Spinal cord (tissue), 9 donors: ENCODE measurements at regions not wholly inside any gene's neighbourhood (a gene's known extent, or its start where the extent isn't known, plus 50 kb on each side); places are given as distances from the start of the nearest gene placed in this dataset.
"Not testable (repeated sequence)": the region's sequence is repeated elsewhere in the genome, so short reads cannot be mapped to it uniquely, and the experiment has no call there.

Source experiments
- DNase-seq, 6 donors: peaks; one replicate each; pipeline versions ENCODE4 v3.0.0 to v3.0.0-alpha.2; 2013 to 2015; ENCODE audit warnings: low spot score in 6 of 6, low read depth in 4 of 6
- H3K27ac ChIP-seq: one replicate; pipeline ENCODE4 v1.5.1; 2013; ENCODE audit warnings: low read depth, low read length, control low read depth
- H3K27me3 ChIP-seq: one replicate; pipeline ENCODE4 v1.6.1; 2013; ENCODE audit warnings: low read length; ENCODE audit not compliant: control insufficient read depth, insufficient read depth
- H3K36me3 ChIP-seq: one replicate; pipeline ENCODE4 v1.6.1; 2013; ENCODE audit warnings: low read length; ENCODE audit not compliant: control insufficient read depth, insufficient read depth
- H3K4me1 ChIP-seq: one replicate; pipeline ENCODE4 v1.6.1; 2013; ENCODE audit warnings: low read length; ENCODE audit not compliant: control insufficient read depth, insufficient read depth
- H3K4me3 ChIP-seq: one replicate; pipeline ENCODE4 v1.5.1; 2013; ENCODE audit warnings: low read depth, low read length, control low read depth
- H3K9me3 ChIP-seq: one replicate; pipeline ENCODE4 v1.6.1; 2013; ENCODE audit warnings: low read length; ENCODE audit not compliant: control insufficient read depth, insufficient read depth
- WGBS: methylation state at CpG from one replicate; pipeline ENCODE4 v1.1.5; 2013; ENCODE audit warnings: missing lambda C conversion rate; ENCODE audit not compliant: insufficient coverage; 5-methylcytosine and 5-hydroxymethylcytosine counted together
- donor health status: healthy.

DNA sequence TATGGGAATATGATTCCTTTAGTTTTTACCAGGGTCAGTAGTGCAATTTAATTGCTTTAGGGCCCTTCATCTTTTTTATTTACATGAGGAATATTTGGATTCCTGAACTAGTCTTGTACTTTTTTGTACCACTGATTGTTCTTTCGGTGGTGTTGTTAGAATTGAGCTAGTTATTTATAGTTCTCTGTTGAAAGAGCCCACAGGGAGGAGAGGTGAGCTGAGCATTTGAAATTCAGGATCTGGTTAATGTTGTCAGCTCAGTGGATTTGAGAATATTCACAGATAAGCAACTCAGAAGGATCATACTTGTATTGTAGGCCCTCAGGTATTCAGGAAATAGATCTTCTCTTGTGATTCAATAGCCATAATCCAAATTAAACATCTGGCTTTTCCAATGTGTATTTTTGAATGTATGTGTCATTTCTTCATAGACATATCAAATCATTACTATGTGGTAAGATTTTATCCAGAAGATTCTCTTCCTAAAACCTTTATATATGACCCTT, 613.2 kb downstream of the ISL1 start:
- Histone ChIP-seq H3K9me3 (no peaks in the 10 kb centered on the region), H3K4me1 (no peaks in the 10 kb centered on the region), H3K27ac (no peak overlapping the region), H3K4me3 (no peak overlapping the region), H3K36me3 (no peaks in the 10 kb centered on the region), H3K27me3 (peaks cover 3% of the 10 kb centered on the region)
- no CpG with 5 or more reads among the region's 1 CpG for WGBS
- DNase-seq: no peak

DNA sequence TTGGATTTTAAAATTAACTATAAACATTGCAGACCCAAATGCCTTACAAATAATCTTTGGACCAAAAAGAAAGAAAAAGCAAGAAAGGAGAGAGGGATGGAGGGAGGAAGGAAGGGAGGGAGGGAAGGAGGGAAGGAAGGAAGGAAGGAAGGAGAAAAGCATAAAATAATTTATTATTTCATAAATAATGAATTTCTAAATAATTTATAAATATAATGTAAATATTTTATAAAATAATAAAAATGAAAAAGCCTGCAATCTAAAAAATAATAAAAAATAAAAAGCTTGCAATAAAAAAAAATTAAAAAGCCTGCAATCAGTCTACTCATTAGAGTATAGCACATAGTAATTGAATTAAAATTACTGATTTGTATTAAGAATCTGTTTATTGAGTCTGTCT, 614.3 kb downstream of the ISL1 start:
- H3K4me3 ChIP-seq: no peak overlapping the region
- no peaks in the 10 kb centered on the region for H3K9me3 ChIP-seq
- peaks cover 3% of the 10 kb centered on the region for H3K27me3 ChIP-seq
- DNase-seq: no peak
- H3K4me1 ChIP-seq: no peaks in the 10 kb centered on the region
- H3K36me3 ChIP-seq: no peaks in the 10 kb centered on the region
- H3K27ac ChIP-seq: no peak overlapping the region

DNA sequence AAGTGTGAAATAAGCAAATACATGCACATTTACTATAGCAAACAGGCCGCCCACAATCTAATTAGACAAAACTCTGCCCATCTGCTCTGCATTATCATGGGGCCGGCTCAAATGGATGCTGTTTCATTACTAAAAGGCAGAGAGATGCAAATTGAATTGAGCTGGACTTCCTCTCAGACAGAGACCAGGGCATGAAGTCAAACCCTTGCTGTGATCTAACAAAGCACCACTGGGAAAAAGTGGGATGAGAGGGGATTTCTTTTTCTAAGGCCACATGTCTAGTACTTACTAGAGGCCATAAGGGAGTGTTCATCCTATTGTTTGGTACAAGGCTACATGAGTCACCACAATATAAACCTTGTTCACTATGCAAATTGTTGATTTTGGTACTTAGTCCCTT, 614.7 kb downstream of the ISL1 start:
- WGBS: 60% methylated on average over 1 of the region's 2 CpGs
- Histone ChIP-seq H3K4me3 (no peak overlapping the region), H3K36me3 (no peaks in the 10 kb centered on the region), H3K27ac (no peak overlapping the region), H3K9me3 (no peaks in the 10 kb centered on the region), H3K4me1 (no peaks in the 10 kb centered on the region), H3K27me3 (peaks cover 3% of the 10 kb centered on the region)
- peak in 2 of 6 donors; percentile 10 to 67 for DNase-seq

DNA sequence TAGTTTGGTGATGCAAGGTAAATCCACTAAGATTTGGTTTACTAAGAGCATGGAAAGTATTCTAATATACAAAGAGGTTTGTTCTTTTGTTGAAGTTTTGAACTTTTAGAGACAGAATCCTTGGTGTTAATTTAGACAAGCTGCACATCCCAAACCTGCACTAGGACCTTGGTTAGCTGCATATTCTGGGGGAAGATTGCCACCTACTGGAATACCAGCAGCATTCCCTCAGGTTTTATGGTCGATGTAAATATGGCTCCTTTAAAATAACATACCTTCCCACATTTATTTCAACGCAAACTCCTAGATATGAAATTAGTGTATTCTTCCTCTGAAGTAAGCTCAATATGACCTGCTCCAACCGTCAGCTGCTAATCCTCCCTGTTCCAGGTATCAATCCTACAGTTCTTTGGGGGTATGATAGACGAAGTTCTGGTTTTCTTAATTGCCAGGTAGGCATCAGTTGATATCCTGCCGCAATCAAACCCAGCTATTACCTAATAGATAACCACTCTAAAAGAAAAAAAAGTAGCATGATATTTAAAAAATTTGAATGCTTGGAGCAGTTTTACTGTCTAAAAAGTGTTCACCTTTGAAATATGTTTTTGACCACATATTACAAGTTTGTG, 624.1 kb downstream of the ISL1 start:
- H3K4me1 ChIP-seq: no peaks in the 10 kb centered on the region
- WGBS: no CpG with 5 or more reads among the region's 5 CpGs
- no peaks in the 10 kb centered on the region for H3K36me3 ChIP-seq
- H3K4me3 ChIP-seq: no peak overlapping the region
- H3K27ac ChIP-seq: no peak overlapping the region
- H3K9me3 ChIP-seq: no peaks in the 10 kb centered on the region
- DNase-seq: peak; percentile 3 to 88 (median 34)
- no peaks in the 10 kb centered on the region for H3K27me3 ChIP-seq

DNA sequence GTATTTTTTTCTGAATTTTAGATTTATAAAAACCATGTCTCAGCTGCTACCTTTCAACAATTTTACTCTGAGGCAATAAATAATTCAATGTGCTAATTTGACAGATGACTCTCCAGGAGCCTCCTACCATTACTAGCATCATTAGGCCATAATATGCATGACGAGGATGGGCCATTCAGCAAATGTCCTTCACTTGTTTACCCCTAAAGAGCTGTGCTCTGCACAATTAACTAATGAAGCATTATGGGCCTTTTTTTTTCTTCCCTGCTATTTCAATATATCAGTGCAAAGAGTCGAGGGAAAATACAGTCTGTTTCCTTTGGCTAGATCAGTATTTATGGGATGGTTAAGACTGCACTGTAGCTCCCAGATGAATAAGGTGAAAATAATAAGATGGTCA, 627.2 kb downstream of the ISL1 start:
- no peaks in the 10 kb centered on the region for H3K36me3 ChIP-seq
- H3K4me3 ChIP-seq: no peak overlapping the region
- no peaks in the 10 kb centered on the region for H3K27me3 ChIP-seq
- WGBS: 60% methylated on average over 1 of the region's 2 CpGs
- no peaks in the 10 kb centered on the region for H3K4me1 ChIP-seq
- DNase-seq: peak in 2 of 6 donors; percentile 7 to 62
- H3K9me3 ChIP-seq: no peaks in the 10 kb centered on the region
- no peak overlapping the region for H3K27ac ChIP-seq

DNA sequence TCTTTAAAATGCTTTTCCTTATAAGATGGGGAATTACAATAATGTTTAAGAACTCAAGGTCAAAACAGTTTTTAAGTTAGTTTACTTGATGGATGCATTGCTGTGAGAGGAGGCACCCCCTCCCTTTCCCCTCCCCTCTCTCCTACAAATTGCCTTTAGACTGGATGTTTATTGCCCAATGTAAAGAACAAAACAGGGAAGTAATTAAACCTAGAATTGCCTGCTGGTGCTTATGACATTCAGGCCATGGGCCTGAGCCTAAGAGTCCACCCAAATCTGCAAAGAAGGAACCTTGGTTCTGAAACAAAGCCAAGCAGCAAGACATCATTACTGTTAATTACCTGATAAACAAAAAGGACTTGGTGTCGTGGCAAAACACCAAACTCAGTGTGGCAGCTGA, 630.3 kb downstream of the ISL1 start:
- H3K4me3 ChIP-seq: no peak overlapping the region

DNA sequence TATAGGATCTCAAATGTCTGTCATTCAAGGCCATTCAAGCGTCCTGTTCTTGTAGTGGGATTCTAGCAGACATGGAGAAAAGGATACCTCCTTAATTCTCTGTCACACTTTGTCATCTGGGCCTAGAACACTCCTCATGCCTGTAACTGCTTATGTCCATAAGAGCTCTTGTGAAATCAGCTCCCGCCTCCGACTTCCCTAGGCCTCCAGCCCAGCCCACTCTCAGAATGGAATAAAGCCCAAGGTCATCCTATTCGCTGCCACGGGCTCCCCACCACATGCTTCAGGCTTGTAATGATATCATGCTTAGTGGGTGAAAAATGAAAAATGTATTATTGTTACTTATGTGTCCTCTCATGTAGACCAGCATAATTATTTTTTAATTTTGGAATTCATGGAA, 632.5 kb downstream of the ISL1 start:
- no peaks in the 10 kb centered on the region for H3K27me3 ChIP-seq
- H3K9me3 ChIP-seq: no peaks in the 10 kb centered on the region
- H3K36me3 ChIP-seq: no peaks in the 10 kb centered on the region
- DNase-seq: no peak
- WGBS: 41% methylated on average over 2 of the region's 5 CpGs
- no peak overlapping the region for H3K27ac ChIP-seq
- H3K4me1 ChIP-seq: no peaks in the 10 kb centered on the region
- H3K4me3 ChIP-seq: no peak overlapping the region

More for the DNA sequence above, 630.3 kb downstream of the ISL1 start:
- Histone ChIP-seq H3K9me3 (no peaks in the 10 kb centered on the region), H3K36me3 (no peaks in the 10 kb centered on the region), H3K27ac (no peak overlapping the region), H3K27me3 (no peaks in the 10 kb centered on the region), H3K4me1 (no peaks in the 10 kb centered on the region)
- DNase-seq: peak in 2 of 6 donors; percentile 4 to 20
- no CpG with 5 or more reads among the region's 1 CpG for WGBS

DNA sequence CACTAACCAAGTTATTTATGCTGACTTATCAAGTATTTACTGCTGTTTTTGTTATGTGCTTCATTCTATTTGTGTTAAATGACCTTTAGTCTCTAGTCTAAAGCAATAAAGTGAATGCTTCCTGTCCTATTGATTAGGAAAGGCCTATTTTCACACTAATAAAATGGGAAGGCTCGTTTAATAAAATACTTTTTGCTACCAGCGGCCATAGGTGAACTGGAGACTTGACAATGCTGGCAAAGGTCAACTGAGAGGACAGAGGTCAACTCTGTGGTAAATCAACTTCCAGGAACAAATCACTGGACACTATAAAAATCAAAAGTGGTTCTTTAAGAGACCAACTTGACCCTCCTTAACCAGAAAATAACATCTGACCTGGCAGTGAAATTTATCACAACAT, 634.3 kb downstream of the ISL1 start:
- H3K27me3 ChIP-seq: no peaks in the 10 kb centered on the region
- no peak overlapping the region for H3K4me3 ChIP-seq
- H3K4me1 ChIP-seq: no peaks in the 10 kb centered on the region
- H3K9me3 ChIP-seq: no peaks in the 10 kb centered on the region
- H3K36me3 ChIP-seq: no peaks in the 10 kb centered on the region
- WGBS: no CpG with 5 or more reads among the region's 2 CpGs
- no peak overlapping the region for H3K27ac ChIP-seq
- DNase-seq: no peak

DNA sequence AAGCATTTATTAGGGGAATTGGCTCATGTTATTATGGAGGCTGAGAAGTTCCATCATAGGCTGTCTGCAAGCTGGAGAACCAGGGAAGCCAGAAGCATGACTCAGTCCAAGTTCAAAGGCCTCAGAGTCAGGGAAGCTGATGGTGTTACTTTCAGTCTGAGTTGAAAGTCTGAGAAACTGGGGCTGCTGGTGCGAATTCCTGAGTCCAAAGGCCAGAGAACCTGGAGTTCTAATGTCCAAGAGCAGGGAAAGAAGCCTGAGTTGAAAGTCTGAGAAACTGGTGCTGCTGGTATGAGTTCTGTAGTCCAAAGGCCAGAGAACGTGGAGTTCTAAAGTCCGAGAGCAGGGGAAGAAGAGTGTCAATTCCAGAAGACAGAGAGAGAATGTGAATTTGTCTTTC, 641.1 kb downstream of the ISL1 start:
- Histone ChIP-seq H3K9me3 (peaks cover 2% of the 10 kb centered on the region), H3K27ac (no peak overlapping the region), H3K27me3 (no peaks in the 10 kb centered on the region), H3K36me3 (no peaks in the 10 kb centered on the region), H3K4me1 (no peaks in the 10 kb centered on the region), H3K4me3 (no peak overlapping the region)
- DNase-seq: no peak
- WGBS: 70% methylated on average over 3 of the region's 3 CpGs

DNA sequence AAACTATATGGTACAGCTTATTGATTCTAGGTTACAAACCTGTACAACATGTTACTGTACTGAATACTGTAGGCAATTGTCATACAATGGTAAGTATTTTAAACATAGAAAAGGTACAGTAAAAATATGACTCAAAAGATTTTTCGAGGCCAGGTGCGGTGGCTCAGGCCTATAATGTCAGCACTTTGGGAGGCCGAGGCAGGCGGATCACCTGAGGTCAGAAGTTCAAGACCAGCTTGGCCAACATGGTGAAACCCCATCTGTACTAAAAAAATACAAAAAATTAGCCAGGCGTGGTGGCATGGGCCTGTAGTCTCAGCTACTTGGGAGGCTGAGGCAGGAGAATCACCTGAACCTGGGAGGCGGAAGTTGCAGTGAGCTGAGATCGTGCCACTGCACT, 646.6 kb downstream of the ISL1 start:
- not testable (repeated sequence) for DNase-seq, H3K4me3 ChIP-seq, H3K4me1 ChIP-seq, H3K27ac ChIP-seq, H3K27me3 ChIP-seq, H3K9me3 ChIP-seq, H3K36me3 ChIP-seq
- WGBS: 100% methylated on average over 5 of the region's 7 CpGs
